ENCODE measurements at regions not wholly inside any gene's neighbourhood (a gene's known extent, or its start where the extent isn't known, plus 50 kb on each side); places are given as distances from the start of the nearest gene placed in this dataset.

GRCh38 chr1:238549137-238549536 lies 658.4 kb upstream of the ZP4 start:
- DNase-seq (ENCODE audit: low read depth) = no peak

GRCh38 chr1:238546118-238546517 lies 655.4 kb upstream of the ZP4 start:
- no peak for DNase-seq (ENCODE audit: low read depth)

- DNase-seq (ENCODE audit: low read depth) = no peak
Measured at GRCh38 chr1:238537641-238538040, 646.9 kb upstream of the ZP4 start.

GRCh38 chr1:238530209-238530851 lies 639.6 kb upstream of the ZP4 start:
- DNase-seq (ENCODE audit: low read depth) = no peak

GRCh38 chr1:238517711-238518110 lies 627.0 kb upstream of the ZP4 start:
- DNase-seq (ENCODE audit: low read depth) = no peak

- DNase-seq (ENCODE audit: low read depth) = no peak
Measured at GRCh38 chr1:238501290-238501689, 610.6 kb upstream of the ZP4 start.

- DNase-seq (ENCODE audit: low read depth) = no peak
Measured at GRCh38 chr1:238499021-238499420, 608.3 kb upstream of the ZP4 start.

GRCh38 chr1:238492271-238492670 lies 601.5 kb upstream of the ZP4 start:
- DNase-seq (ENCODE audit: low read depth) = no peak

GRCh38 chr1:238491265-238491664 lies 600.5 kb upstream of the ZP4 start:
- no peak for DNase-seq (ENCODE audit: low read depth)

GRCh38 chr1:238489006-238489405 lies 598.3 kb upstream of the ZP4 start:
- no peak for DNase-seq (ENCODE audit: low read depth)

GRCh38 chr1:238488401-238488800 lies 597.7 kb upstream of the ZP4 start:
- no peak for DNase-seq (ENCODE audit: low read depth)

GRCh38 chr1:238487931-238488330 lies 597.2 kb upstream of the ZP4 start:
- no peak for DNase-seq (ENCODE audit: low read depth)

- no peak for DNase-seq (ENCODE audit: low read depth)
Measured at GRCh38 chr1:238485912-238486209, 595.1 kb upstream of the ZP4 start.

GRCh38 chr1:238485057-238485911 lies 594.6 kb upstream of the ZP4 start:
- peak; percentile 14 for DNase-seq (ENCODE audit: low read depth)

GRCh38 chr1:238484121-238484520 lies 593.4 kb upstream of the ZP4 start:
- no peak for DNase-seq (ENCODE audit: low read depth)

- no peak for DNase-seq (ENCODE audit: low read depth)
Measured at GRCh38 chr1:238476841-238477240, 586.1 kb upstream of the ZP4 start.

GRCh38 chr1:238475712-238476111 lies 585.0 kb upstream of the ZP4 start:
- DNase-seq (ENCODE audit: low read depth) = no peak

- no peak for DNase-seq (ENCODE audit: low read depth)
Measured at GRCh38 chr1:238474263-238474662, 583.5 kb upstream of the ZP4 start.

GRCh38 chr1:238469146-238469631 lies 578.5 kb upstream of the ZP4 start:
- DNase-seq (ENCODE audit: low read depth) = no peak

- no peak for DNase-seq (ENCODE audit: low read depth)
Measured at GRCh38 chr1:238468068-238468467, 577.3 kb upstream of the ZP4 start.

GRCh38 chr1:238466459-238466858 lies 575.7 kb upstream of the ZP4 start:
- no peak for DNase-seq (ENCODE audit: low read depth)

GRCh38 chr1:238465449-238465848 lies 574.7 kb upstream of the ZP4 start:
- DNase-seq (ENCODE audit: low read depth) = no peak

GRCh38 chr1:238458899-238459298 lies 568.2 kb upstream of the ZP4 start:
- no peak for DNase-seq (ENCODE audit: low read depth)

- DNase-seq (ENCODE audit: low read depth) = no peak
Measured at GRCh38 chr1:238457610-238458009, 566.9 kb upstream of the ZP4 start.
